HCT116 (cell line): ENCODE measurements at regions not wholly inside any gene's neighbourhood (a gene's known extent, or its start where the extent isn't known, plus 50 kb on each side); places are given as distances from the start of the nearest gene placed in this dataset.

Source experiments
- ATAC-seq: fragments of 200-7000 bp; cut with Tn5 transposase; 2 replicates; pipeline ENCODE4 v1.9.1; 2020; ENCODE audit warnings: mild to moderate bottlenecking, moderate library complexity
- BruUV-seq: library from RNA; stranded (reverse); fragments of 400-500 nt; replicated peaks from 2 replicates; lab custom pipeline; 2021; lab: Mats Ljungman, UMichigan
- CTCF ChIA-PET: fragments of 300-600 bp; sonication (Branson Sonifier 250); formaldehyde crosslinking; loops from one replicate; lab custom pipeline; 2021; ENCODE audit warnings: antibody characterized with exemption; lab: Charles Lee
- POLR2A ChIA-PET: fragments of 300-600, 350-600 bp; sonication (Branson Sonifier 250); formaldehyde crosslinking; loops from one replicate; lab custom pipeline; 2021; ENCODE audit warnings: antibody characterized with exemption; lab: Charles Lee
- RAD21 ChIA-PET, 2 experiments: fragments of 300-600 bp; sonication (Branson Sonifier 250); formaldehyde crosslinking; loops; one replicate each; lab custom pipeline; 2023; ENCODE audit warnings: low total read pairs in 2 of 2; ENCODE audit not compliant: uncharacterized antibody in 2 of 2, unreplicated experiment in 2 of 2, low non-redundant PET in 1 of 2; lab: Charles Lee
- DNase-seq: peaks from one replicate; pipeline ENCODE4 v3.0.0-alpha.2; 2010; ENCODE audit warnings: low read depth, low spot score
- H2AFZ ChIP-seq: fragments of 200-600 bp; shearing (Covaris generic), sonication (generic); 2 replicates; pipeline ENCODE4 v1.6.1; 2017; ENCODE audit warnings: low read depth, mixed run types, mixed read lengths, antibody characterized with exemption, low read length; ENCODE audit not compliant: poor library complexity, severe bottlenecking
- H3K27ac ChIP-seq: 2 replicates; pipeline ENCODE4 v1.5.1; 2012; ENCODE audit warnings: low read depth, low read length
- H3K27me3 ChIP-seq: fragments of 200-600 bp; sonication (generic); 2 replicates; pipeline ENCODE4 v1.6.1; 2016; ENCODE audit warnings: mixed run types, low read length, mixed read lengths; ENCODE audit not compliant: insufficient read depth
- H3K36me3 ChIP-seq, 2 experiments: fragments of 200-500 bp in 1 of 2; fragments of 200-600 bp in 1 of 2; sonication (Bioruptor generic) in 1 of 2; sonication (generic) in 1 of 2; 2 replicates each; pipeline versions ENCODE4 v1.5.1 to v1.6.1; 2014 to 2016; ENCODE audit warnings: low read length in 2 of 2, inconsistent platforms in 1 of 2, mixed read lengths in 1 of 2, mixed run types in 1 of 2; ENCODE audit not compliant: insufficient read depth in 2 of 2, control insufficient read depth in 1 of 2
- H3K4me1 ChIP-seq, 2 experiments: fragments of 200-600 bp in 1 of 2; sonication (generic) in 1 of 2; 2 replicates each; pipeline versions ENCODE4 v1.5.1 to v1.6.1; 2012 to 2017; ENCODE audit warnings: low read length in 2 of 2, inconsistent platforms in 1 of 2, mild to moderate bottlenecking in 1 of 2, mixed read lengths in 1 of 2, mixed run types in 1 of 2, moderate library complexity in 1 of 2; ENCODE audit not compliant: insufficient read depth in 2 of 2, control insufficient read depth in 1 of 2
- H3K4me2 ChIP-seq: fragments of 200-600 bp; sonication (generic); 2 replicates; pipeline ENCODE4 v1.6.1; 2017; ENCODE audit warnings: mixed run types, low read length, mixed read lengths
- H3K4me3 ChIP-seq, 2 experiments: fragments of 200-600 bp in 1 of 2; sonication (generic) in 1 of 2; replicated peaks in 1 of 2; 2 replicates each; pipeline ENCODE4 v1.5.1; 2011 to 2016; ENCODE audit warnings: low read length in 2 of 2, control low read depth in 1 of 2, low read depth in 1 of 2, mild to moderate bottlenecking in 1 of 2, mixed read lengths in 1 of 2, mixed run types in 1 of 2
- H3K79me2 ChIP-seq: fragments of 200-600 bp; sonication (generic); 2 replicates; pipeline ENCODE4 v1.6.1; 2017; ENCODE audit warnings: mild to moderate bottlenecking, mixed run types, low read length, moderate library complexity, mixed read lengths; ENCODE audit not compliant: insufficient read depth
- H3K9ac ChIP-seq: fragments of 200-600 bp; sonication (generic); 2 replicates; pipeline ENCODE4 v1.6.1; 2016; ENCODE audit warnings: low read length, mixed read lengths
- H3K9me2 ChIP-seq: fragments of 200-600 bp; sonication (generic), shearing (Covaris generic); 2 replicates; pipeline ENCODE4 v1.6.1; 2017; ENCODE audit warnings: mixed run types, mild to moderate bottlenecking, moderate library complexity; ENCODE audit not compliant: insufficient read depth
- H3K9me3 ChIP-seq, 2 experiments: fragments of 200-500 bp in 1 of 2; fragments of 200-600 bp in 1 of 2; sonication (Bioruptor generic) in 1 of 2; sonication (generic) in 1 of 2; 2 replicates each; pipeline ENCODE4 v1.6.1; 2014 to 2017; ENCODE audit warnings: low read length in 2 of 2, mixed read lengths in 2 of 2, inconsistent platforms in 1 of 2, low read depth in 1 of 2, mild to moderate bottlenecking in 1 of 2, mixed run types in 1 of 2, moderate library complexity in 1 of 2; ENCODE audit not compliant: control insufficient read depth in 1 of 2, insufficient read depth in 1 of 2
- H4K20me1 ChIP-seq: fragments of 200-600 bp; sonication (generic), shearing (Covaris generic); 2 replicates; pipeline ENCODE4 v1.6.1; 2017; ENCODE audit warnings: mixed run types, mild to moderate bottlenecking, moderate library complexity; ENCODE audit not compliant: insufficient read depth
- CBX3 ChIP-seq: IDR thresholded peaks from 2 replicates; pipeline ENCODE4 v1.6.1; 2012; ENCODE audit warnings: low read depth
- CEBPB ChIP-seq: IDR thresholded peaks from 2 replicates; pipeline ENCODE4 v1.6.1; 2012; ENCODE audit warnings: low read depth
- POLR2A ChIP-seq: IDR thresholded peaks from 2 replicates; pipeline ENCODE4 v1.7.0; 2011; ENCODE audit warnings: borderline replicate concordance; ENCODE audit not compliant: insufficient read depth, insufficient read length; ENCODE audit errors: extremely low read depth
- RAD21 ChIP-seq: IDR thresholded peaks from 2 replicates; pipeline ENCODE4 v1.6.1; 2012; ENCODE audit warnings: low read depth, mild to moderate bottlenecking
- SRF ChIP-seq: IDR thresholded peaks from 2 replicates; pipeline ENCODE4 v1.6.1; 2012; ENCODE audit warnings: low read depth
- TCF7L2 ChIP-seq: IDR thresholded peaks from 2 replicates; pipeline ENCODE4 v1.7.0; 2011; ENCODE audit warnings: borderline replicate concordance, inconsistent platforms; ENCODE audit not compliant: insufficient read depth, insufficient read length; ENCODE audit errors: extremely low read depth
- intact Hi-C: fragments of 100-400 bp; cut with micrococcal nuclease; formaldehyde crosslinking; loops from 2 replicates; pipeline ENCODE4 v1.10.0; 2022

DNA sequence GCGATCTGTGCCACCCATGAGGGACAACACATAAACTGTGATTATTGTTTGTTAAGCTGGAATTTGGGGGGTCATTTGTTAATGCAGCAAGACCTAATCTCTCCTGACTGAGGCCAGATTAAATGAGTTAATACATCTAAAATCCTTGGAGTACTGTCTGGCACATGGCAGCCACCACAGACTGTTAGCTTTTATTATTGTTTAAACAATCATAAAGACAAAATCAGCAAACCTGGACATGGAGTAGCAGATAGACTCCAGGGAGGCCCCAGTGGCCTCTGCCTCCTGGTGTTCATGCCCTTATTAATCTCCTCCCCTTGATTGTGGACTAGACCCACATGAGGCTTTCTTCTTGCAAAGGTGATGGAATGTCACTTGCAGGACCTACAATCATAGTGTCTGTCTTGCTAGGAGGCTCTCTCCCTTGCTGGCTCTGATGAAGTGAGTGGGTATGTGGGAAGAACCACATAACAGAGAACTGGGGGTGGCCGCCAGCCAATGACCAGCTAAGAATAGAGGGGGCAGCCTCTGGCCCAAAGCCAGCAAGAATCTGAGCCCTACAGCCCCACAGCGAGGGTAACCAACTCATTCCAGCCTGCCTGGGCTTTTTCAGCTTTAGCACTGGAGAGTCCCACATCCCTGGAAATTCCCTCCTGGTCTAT lies 142.0 kb downstream of the SCARB1 start:
- Histone ChIP-seq H3K4me3 (no peak overlapping the region), H3K9me2 (no peaks in the 10 kb centered on the region), H3K4me2 (no peak overlapping the region), H2AFZ (no peak overlapping the region), H3K27me3 (no peaks in the 10 kb centered on the region), H3K27ac (no peak overlapping the region), H3K4me1 (peaks cover 6 to 9% of the 10 kb centered on the region in 2 experiments; a peak in 3 of 4 replicates), H3K36me3 (no peaks in the 10 kb centered on the region), H4K20me1 (no peaks in the 10 kb centered on the region), H3K9ac (no peak overlapping the region), H3K79me2 (no peaks in the 10 kb centered on the region), H3K9me3 (no peaks in the 10 kb centered on the region)
- DNase-seq (no peak), ATAC-seq (no peak)
- TF ChIP-seq CEBPB = no peak
- TF ChIP-seq POLR2A = no peak
- no peak for TF ChIP-seq SRF
- ChIA-PET RAD21 (no interaction called here), CTCF (no interaction called here), POLR2A (no interaction called here)
- BruUV-seq = no TSS peak
- intact Hi-C loops = no loop called here

DNA sequence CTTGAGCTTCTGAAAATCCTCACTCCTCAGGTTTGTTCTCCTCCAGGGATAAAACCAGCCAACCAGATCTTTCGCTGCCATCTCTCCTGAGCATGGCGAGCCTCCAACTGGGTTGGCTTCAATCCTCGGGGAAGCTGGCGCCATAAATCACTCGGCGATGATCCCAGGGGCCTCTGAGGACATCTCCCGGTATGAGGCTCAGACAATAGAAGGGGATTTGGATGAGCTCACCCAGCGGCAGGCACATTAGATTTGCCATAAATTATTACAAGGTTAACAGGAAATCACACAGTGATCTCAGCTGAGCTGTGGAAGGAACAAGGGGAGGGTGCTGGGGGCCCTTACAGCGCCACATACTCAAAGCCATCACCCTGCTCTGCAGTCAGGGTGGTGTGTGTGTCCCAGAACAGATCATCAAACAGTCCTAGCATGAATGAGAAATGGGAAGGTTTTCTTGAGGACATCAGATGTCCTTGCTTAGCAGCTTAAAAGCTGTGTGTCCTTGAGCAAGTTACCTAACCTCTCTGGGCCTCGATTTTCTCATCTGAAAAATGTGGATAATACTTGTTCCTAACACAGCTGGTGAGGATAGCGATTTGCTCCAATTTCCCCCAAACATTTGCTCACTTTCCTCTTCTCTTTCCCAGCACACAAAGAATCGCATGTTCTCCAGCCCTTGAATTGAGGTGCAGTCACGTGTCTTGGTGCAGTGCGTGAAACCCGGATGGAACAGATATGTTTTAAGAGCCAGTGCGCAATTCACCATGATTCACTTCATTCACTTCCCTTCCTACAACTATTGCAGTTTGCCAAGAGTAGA lies 142.8 kb downstream of the SCARB1 start:
- 0 out of 2 replicates have a peak overlapping the region, but pooled peaks have one; percentile 17 for H3K4me2 ChIP-seq
- TF ChIP-seq RAD21 (no peak), TCF7L2 (no peak), CBX3 (peak; percentile 38; the same call in 1 of the 2 replicates)
- H3K9ac ChIP-seq = no peak overlapping the region
- H3K4me3 ChIP-seq = no peak overlapping the region
- ATAC-seq (peak; percentile 6; the same call in 1 of the 2 replicates), DNase-seq (no peak)
- ChIA-PET RAD21 (no interaction called here), POLR2A (no interaction called here), CTCF (interaction anchor here (0.9 kb wide), 1 partner anchor 10 kb away, joined by 3 read pairs; no protein-coding TSS in a partner anchor)
- no peak overlapping the region for H3K27ac ChIP-seq
- H3K9me2 ChIP-seq = no peaks in the 10 kb centered on the region
- no peaks in the 10 kb centered on the region for H3K79me2 ChIP-seq
- H3K27me3 ChIP-seq = no peaks in the 10 kb centered on the region
- intact Hi-C loops = no loop called here
- peaks cover 6 to 9% of the 10 kb centered on the region in 2 experiments; a peak in 3 of 4 replicates for H3K4me1 ChIP-seq
- H2AFZ ChIP-seq = no peak overlapping the region
- no peaks in the 10 kb centered on the region for H3K36me3 ChIP-seq
- no TSS peak for BruUV-seq
- no peaks in the 10 kb centered on the region for H4K20me1 ChIP-seq
- H3K9me3 ChIP-seq = no peaks in the 10 kb centered on the region
